ENCODE measurements at regions not wholly inside any gene's neighbourhood (a gene's known extent, or its start where the extent isn't known, plus 50 kb on each side); places are given as distances from the start of the nearest gene placed in this dataset.

GRCh38 chr9:13729955-13730354 lies 450.5 kb upstream of the MPDZ start (continued):
- TF ChIP-seq CCAR2 (optimal IDR thresholded peaks at IDR 0.05; ENCODE audit: low read depth, low read length), result no peak
- no peak for TF ChIP-seq SMAD1 (CRISPR knock-in tag; IDR thresholded peaks at IDR 0.05; ENCODE audit: borderline replicate concordance, low read depth)
- TF ChIP-seq POLR2A (IDR thresholded peaks at IDR 0.05; ENCODE audit: insufficient read depth in 1 of 2, low read depth in 2 of 2, low read length in 2 of 2), result no peak

DNA sequence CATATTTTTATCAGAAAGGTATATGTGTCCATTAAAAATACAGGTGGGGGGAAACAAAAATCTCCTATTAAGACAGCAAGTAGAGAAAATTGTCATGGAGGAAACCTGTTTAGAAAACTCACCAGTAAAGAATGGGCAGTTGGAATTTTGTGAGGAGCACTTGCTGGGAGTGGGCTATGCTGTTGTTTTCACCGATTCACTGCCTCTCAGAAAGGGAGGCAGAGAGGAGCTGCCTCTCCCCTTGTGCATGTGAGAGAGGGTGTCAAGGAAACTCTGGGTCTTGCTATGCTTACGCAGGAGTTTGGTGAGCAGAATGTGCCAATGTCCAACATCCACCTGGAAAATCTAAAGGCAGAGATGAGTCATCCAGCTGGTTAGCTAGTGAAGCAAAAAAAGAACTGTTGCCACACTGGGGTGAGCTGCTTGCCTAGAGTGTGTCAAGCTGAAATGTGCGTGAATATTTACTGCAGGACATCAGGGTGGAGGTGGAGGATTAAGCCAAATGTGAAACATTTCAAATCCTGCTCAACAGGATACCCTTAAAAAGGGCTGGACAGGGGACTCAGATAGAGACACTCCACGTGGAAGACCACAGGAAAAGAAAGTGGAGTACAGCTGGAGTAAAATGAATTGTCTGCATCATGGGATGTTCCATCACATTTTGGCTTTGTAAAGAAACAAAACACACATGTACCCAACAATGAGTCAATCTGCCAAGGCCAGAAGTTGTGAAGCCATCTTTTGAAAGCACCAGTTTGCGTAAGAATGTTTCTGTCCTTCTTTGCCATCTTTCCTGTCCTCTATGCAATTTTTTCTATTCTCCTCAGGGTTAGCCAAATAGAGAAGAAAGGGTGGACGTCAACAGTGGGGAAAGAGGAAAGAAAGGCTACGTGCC lies 449.7 kb upstream of the MPDZ start:
- intact Hi-C loops (cut with micrococcal nuclease; ENCODE audit: unreplicated experiment), result no loop called here
- H3K36me3 ChIP-seq (replicated peaks in 1 of 2; ENCODE audit: control insufficient read depth in 1 of 2, insufficient read depth in 2 of 2, low read length in 2 of 2), result no peaks in the 10 kb centered on the region
- no peak overlapping the region for H3K4me3 ChIP-seq (replicated peaks in 1 of 3; ENCODE audit: insufficient read depth in 1 of 3, low read depth in 2 of 3, low read length in 3 of 3)
- H3K4me2 ChIP-seq (ENCODE audit: low read depth, low read length), result no peak overlapping the region
- no TSS peak for BruUV-seq (replicated peaks)
- no peak for DNase-seq (ENCODE audit: low spot score)
- TF ChIP-seq ZNF550 (CRISPR knock-in tag; IDR thresholded peaks at IDR 0.05; ENCODE audit: borderline replicate concordance), result no peak
- TF ChIP-seq, protein P1, sequence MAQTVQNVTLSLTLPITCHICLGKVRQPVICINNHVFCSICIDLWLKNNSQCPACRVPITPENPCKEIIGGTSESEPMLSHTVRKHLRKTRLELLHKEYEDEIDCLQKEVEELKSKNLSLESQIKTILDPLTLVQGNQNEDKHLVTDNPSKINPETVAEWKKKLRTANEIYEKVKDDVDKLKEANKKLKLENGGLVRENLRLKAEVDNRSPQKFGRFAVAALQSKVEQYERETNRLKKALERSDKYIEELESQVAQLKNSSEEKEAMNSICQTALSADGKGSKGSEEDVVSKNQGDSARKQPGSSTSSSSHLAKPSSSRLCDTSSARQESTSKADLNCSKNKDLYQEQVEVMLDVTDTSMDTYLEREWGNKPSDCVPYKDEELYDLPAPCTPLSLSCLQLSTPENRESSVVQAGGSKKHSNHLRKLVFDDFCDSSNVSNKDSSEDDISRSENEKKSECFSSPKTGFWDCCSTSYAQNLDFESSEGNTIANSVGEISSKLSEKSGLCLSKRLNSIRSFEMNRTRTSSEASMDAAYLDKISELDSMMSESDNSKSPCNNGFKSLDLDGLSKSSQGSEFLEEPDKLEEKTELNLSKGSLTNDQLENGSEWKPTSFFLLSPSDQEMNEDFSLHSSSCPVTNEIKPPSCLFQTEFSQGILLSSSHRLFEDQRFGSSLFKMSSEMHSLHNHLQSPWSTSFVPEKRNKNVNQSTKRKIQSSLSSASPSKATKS (CRISPR knock-in tag; IDR thresholded peaks at IDR 0.05), result no peak
- TF ChIP-seq TFDP1 (CRISPR knock-in tag; IDR thresholded peaks at IDR 0.05; ENCODE audit: borderline replicate concordance), result no peak
- no peak for TF ChIP-seq HNRNPLL (IDR thresholded peaks at IDR 0.05; ENCODE audit: low read depth, low read length, poor library complexity, severe bottlenecking)
- TF ChIP-seq EEA1 (CRISPR knock-in tag; IDR thresholded peaks at IDR 0.05; ENCODE audit: borderline replicate concordance), result no peak
- no peaks in the 10 kb centered on the region for H3K4me1 ChIP-seq (ENCODE audit: insufficient read depth, low read length)
- no peak overlapping the region for H2AFZ ChIP-seq (ENCODE audit: low read length)
- no peaks in the 10 kb centered on the region for H4K20me1 ChIP-seq (ENCODE audit: insufficient read depth, low read length)
- CTCF ChIA-PET (ENCODE audit: low intra/inter-chr PET ratio, low total read pairs), result no interaction called here
- H3K27ac ChIP-seq (ENCODE audit: extremely low read length, insufficient read depth, low read length), result no peak overlapping the region
- ATAC-seq, result no peak
- FAIRE-seq, result no peak
- no peaks in the 10 kb centered on the region for H3K79me2 ChIP-seq (ENCODE audit: insufficient read depth, low read length)
- in situ Hi-C loops (cut with HindIII; ENCODE audit: extremely low pct_ligation_motif_present, low pct_unique_long_range_greater_than_20kb), result no loop called here
- no peaks in the 10 kb centered on the region for H3K27me3 ChIP-seq (ENCODE audit: control insufficient read depth in 1 of 2, insufficient read depth in 2 of 2, low read length in 2 of 2)
- POLR2A ChIA-PET, result no interaction called here
- no peaks in the 10 kb centered on the region for H3K9me3 ChIP-seq (ENCODE audit: low read length)
- WGBS (ENCODE audit: low lambda C conversion rate), result 11% methylated on average over 7 of the region's 7 CpGs
- H3K9ac ChIP-seq (ENCODE audit: insufficient read depth, low read depth, low read length), result no peak overlapping the region
